CD4-positive, alpha-beta T cell treated with Interleukin-4 for 4 hours (primary cell): ENCODE measurements at regions not wholly inside any gene's neighbourhood (a gene's known extent, or its start where the extent isn't known, plus 50 kb on each side); places are given as distances from the start of the nearest gene placed in this dataset.
"Not testable (repeated sequence)": the region's sequence is repeated elsewhere in the genome, so short reads cannot be mapped to it uniquely, and the experiment has no call there.

ENCODE experiments used
- DNase-seq: peaks from one replicate; pipeline ENCODE4 v3.0.0-alpha.2; 2020

DNA sequence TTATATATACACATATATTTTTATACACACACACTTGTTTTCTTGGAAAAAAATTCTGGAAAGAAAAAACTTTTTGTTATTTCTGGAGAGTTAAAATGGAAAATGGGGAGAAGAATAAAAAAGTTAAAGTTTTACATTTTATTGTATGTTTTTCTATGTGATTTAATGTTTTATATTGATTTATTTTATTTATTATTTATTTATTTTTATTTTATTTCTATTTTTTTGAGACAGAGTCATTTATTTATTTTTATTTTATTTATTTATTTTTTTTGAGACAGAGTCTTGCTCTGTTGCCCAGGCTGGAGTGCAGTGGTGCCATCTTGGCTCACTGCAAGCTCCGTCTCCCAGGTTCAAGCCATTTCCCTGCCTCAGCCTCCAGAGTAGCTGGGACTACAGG is 307.0 kb upstream of the FAM98A start:
- DNase-seq = not testable (repeated sequence)

DNA sequence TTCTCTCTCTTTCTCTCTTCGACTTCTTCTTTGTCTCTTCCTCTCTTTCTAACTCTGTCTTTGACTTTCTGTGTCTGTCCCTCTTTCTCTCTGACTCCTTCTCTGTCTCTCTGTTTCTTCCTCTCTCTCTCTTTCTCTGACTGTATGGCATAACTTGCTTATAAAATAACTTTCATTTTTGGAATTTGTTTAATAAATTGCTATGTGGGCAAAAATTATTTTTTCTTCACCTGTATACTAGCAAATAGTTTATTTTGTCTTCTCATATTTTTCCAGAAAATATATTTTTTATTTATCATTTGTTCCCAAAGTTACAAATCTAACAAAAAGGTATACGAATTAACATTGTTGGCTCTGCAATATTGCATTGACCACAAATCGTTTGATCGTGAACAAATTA is 305.7 kb upstream of the FAM98A start:
- DNase-seq = no peak

DNA sequence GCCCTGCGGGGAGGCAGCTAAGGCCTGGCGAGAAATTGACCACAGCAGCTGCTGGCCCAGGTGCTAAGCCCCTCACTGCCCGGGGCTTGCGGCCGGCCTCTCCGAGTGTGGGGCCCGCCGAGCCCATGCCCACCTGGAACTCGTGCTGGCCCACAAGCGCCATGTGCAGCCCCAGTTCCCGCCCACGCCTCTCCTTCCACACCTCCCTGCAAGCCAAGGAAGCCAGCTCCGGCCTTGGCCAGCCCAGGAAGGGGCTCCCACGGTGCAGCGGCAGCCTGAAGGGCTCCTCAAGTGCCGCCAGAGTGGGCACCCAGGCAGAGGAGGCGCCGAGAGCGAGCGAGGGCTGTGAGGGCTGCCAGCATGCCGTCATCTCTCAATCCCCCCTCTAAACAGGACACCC is 304.6 kb upstream of the FAM98A start:
- DNase-seq = no peak

DNA sequence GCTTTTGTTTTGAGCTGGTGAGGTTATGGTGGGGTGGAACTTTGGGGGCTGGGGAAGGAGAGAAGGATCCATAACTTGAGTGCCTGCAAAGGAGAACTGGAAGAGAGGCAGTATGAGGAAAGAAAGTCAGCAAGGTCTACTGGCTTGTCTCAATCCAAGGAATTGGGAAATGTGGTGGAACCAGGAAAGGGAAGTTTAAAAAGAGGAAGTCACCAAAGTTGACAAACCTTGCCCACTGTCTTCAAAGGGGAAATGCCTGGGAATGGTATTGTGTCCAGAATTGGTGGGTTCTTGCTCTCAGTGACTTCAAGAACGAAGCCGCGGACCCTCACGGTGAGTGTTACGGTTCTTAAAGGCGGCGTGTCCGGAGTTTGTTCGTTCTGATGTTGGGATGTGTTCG is 304.1 kb upstream of the FAM98A start:
- DNase-seq = no peak

DNA sequence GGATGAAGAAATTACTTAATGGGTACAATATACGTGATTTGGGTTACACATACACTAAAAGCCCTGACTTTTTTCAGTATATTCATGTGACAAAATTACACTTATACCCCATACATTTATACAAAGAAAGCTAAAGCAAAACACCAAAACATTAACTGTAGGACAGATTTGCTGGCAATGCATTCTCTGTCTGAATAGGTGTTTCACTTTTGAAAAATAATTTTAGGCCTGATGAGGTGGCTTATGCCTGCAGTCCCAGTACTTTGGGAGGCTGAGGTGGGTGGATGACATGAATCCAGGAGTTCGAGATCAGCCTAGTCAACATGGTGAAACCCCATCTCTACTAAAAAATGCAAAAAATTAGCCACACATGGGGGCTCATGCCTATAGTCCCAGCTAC is 301.5 kb upstream of the FAM98A start:
- DNase-seq = no peak

DNA sequence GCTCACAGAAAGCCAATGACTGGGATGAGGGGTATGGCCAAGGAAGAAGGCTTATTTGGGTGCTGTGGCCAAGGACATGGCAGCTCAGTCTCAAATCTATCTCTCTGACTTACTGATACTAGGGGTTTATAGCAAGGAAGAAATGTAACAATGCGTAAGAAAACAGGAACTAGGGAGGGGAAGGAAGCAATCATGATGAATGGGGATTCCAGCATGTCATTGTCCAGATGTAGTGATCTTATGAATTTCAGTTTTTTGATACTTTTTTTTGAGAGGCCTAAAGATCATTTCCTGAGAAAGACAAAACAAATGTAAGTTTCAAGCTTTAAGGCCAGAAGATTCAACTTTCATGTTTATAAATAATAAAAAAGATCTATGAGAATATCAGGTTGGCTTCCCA is 298.6 kb upstream of the FAM98A start:
- DNase-seq = no peak

DNA sequence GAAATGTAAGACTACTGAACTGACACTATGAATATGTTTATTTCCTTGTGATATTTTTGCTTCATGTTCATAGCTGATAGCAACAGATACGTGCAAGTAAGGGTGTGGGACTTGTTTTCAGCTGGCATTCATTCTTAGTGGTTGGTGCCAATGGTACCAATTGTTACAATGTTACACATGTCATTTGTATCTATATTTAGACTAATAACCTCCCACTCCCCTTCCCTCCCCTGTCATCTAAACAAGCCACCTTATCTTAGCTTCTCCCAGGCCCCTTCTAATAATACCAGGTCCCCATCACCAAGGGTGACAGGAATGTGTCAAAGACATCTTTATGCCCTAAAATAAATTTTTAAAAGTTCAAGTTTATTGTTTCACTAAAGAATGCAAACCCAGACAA is 294.7 kb upstream of the FAM98A start:
- DNase-seq = no peak

DNA sequence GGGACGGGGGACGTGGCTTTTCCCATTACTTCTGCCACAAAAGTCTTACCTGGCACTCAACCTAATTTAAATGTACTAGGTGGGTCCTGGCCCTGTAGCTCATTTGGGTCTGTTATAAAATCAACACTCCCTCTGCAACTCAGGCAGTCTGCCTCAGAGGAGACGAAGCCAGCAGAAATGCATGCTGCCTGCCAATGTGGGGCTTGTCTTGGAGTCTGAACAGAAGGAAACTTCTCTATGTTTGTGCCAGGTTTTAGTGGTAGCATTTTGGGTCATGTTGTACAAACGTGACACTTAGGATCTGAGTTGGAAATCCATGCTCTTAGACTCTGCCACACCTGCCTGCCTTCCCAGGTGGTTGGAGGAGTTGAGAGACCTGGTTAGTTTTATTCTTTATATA is 292.5 kb upstream of the FAM98A start:
- no peak for DNase-seq

DNA sequence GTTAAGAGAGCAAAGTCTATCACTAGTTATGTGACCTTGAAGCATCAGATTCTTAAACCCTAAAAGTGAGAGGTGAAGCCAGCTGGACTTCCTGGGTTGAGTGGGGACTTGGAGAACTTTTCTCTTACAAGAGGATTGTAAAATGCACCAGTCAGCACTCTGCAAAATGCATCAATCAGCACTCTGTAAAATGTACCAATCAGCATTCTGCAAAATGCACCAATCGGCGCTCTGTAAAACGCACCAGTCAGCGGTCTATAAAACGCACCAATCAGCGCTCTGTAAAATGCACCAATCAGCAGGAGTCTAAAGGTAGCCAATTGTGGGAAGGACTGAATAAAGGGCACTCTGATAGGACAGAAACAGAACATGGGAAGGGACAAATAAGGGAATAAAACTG is 291.6 kb upstream of the FAM98A start:
- no peak for DNase-seq

DNA sequence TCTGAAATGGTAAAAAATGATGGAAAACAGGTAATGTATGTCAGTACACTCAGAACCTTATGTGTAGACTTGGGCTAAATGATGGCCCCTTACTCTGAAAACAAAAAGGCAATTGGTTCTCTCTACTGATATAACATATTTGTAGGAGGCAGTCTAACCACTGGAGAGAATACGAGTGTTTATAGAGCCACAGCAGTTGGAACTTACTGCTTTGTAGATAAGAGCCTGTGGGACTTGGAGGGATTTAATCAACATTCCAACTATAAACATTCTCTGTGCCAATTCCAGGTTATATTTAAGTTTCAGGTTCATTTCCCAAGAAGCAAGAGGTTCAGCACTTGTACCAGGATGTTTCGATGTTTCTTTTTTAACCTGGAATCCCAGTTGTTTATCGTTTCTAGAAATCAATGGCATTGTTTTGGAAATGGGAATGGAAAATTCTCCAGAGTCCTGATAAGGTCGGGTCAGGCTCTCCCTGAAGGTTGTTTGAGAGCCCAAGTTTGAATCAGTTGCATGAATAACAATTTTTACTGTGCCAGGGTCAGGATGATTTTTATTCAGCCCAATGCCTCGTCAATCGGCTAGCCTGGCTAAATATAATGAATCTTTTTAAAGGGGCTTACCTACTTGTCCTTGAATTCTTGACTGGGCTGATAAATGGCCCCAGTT is 278.4 kb upstream of the FAM98A start:
- DNase-seq = no peak

DNA sequence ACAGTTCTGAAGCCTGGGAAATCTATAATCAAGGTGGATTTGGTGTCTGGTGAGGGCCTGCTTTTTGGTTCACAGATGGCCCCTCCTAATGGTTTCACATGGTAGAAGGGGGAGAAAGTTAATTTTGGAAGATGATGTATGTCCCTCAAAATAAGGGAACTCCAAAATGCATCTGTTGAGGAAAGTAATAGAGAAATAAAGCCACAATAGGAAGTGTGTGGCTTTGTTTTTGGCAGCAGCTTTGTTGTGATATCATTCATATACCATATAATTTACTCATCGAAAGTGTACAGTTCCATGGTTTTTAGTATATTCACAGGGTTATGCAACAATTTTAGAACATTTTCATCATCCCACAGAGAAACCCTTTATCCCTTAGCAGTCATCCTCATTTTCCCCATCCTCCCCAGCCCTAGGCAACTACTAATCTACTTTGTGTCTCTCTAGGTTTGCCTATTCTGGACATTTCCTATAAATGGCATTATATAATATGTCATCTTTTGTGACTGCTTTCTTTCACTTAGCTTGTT is 274.0 kb upstream of the FAM98A start:
- DNase-seq = no peak

DNA sequence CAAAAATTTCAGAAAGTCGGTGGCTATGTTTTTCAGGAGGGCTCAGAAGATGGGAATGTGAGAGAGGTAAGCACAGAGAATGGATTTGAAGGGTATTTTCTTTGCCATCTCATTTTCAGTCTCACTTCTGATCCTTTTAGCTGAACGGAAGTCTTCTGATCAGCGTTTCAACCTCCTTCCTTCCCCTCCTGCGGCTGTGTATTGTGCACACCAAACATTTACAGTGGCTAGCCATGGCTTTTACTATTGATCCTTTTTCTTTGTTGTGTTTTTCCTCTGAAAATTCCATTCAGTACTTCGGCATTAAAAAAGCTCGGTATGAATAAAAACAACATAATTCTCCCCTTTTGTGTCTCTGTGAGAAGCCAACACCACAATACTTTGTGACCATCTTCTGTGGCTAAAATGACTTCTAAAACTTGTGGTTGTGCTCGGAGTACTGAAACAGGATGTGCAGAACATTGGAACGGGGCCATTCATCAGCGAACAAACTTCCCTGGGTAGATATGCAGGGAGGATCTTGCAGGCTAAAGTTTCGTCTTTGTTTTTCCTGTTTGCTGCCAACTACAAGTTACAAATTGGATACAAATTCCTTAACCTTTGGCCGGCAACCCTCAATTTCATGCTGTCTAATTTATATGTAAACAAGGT is 260.8 kb upstream of the FAM98A start:
- no peak for DNase-seq

DNA sequence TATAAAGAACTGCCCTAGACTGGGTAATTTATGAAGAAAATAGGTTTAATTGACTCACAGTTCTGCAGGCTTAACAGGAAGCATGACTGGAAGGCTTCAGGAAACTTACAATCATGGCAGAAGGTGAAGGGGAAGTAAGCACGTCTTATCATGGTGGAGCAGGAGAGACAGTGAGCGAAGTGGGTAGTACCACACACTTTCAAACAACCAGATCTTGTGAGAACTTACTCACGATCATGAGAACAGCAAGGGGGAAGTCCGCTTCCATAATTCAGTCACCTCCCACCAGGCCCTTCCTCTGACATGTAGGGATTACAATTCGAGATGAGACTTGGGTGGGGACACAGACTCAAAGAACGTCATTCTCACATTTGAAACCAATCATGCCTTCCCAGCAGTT is 260.1 kb upstream of the FAM98A start:
- no peak for DNase-seq

DNA sequence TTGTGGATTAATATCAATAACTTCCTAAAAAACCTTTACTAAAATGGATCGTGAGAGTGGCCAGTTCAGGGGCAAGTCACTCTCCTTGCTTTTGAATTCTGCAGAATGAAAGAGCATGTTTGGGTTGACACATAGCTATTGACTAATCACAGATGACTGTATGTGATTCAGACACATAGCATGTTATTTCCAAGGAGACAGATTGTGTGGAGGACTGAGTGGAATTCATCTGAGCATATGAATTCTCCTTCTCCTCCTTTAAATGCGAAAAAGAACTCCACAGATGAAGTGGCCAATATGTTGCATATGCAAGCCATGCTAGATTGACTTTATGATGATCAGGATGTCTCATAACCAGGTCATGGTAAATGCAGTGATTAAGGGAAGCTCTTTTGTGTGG is 249.4 kb upstream of the FAM98A start:
- no peak for DNase-seq

DNA sequence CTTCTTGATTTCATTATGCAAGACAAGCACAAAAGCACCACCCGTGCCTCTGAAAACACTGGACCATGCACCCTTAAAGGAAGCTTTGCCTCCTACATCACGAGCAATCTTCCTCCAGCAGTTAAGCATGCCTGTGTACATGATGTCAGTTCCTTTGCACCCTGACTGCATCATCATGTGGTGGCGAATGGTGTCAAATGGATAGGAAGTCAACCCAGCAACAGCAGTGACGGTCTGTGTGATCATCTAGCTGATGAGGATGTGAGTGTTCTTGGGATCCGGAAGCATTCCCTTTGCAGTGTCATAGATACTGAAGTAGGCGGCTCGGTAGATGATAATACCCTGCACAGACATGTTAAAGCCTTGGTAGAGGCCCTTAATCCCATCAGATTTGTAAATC is 240.7 kb upstream of the FAM98A start:
- no peak for DNase-seq

DNA sequence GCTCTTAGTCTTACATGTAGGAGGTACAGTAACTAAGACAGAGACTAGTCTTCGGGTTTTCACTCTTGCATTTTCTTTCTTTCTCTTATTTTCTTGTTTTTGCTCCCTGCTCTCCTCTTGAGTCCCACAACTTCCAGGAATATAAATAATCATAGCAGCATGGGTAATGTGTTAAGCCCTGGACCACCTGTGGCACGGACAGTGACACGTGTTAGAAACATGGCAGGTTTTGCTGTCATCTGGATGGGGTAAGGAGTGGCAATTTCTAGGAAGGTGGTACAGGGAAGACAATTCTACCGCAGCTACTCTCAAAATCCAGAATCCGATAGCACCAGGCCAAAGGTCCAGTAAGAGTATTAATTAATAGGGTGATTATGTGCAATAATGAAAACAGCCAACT is 237.5 kb upstream of the FAM98A start:
- DNase-seq = no peak

DNA sequence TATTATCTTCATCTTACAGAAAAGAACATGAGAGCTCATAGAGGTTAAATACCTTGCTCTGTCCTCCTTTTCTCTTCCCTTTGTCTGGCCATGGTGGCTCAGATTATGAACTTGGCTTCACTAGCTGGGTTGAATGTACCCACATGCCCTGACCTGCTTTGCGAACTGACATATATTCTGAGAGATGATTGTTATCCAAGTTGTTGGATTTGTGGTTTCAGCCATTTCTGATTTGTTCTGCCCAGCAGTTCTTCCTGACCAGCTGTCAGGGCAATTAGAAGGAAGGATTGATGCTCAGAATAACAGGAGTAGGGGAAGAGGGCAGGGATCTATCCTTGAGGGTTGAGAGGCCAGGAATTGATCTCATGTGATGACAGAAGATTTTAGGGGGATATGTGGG is 236.8 kb upstream of the FAM98A start:
- DNase-seq = no peak

DNA sequence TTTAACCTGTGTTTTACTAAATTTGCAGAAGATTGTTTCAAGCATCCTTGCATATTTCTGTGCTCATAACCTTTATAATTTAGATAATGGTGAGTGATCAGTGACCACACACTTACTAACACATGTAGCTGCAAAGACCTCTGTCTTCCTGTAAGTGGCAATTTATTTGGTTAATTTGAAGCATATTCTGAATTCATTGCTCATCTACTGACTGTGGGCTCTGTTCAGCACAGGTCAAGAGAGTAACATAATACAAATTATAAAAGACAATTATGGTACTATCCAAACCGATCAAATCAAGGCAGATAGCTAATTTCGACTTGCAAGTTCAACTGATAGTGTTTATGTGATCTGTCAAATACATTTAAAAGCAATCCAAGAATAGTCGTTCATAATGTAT is 223.9 kb upstream of the FAM98A start:
- DNase-seq = no peak

DNA sequence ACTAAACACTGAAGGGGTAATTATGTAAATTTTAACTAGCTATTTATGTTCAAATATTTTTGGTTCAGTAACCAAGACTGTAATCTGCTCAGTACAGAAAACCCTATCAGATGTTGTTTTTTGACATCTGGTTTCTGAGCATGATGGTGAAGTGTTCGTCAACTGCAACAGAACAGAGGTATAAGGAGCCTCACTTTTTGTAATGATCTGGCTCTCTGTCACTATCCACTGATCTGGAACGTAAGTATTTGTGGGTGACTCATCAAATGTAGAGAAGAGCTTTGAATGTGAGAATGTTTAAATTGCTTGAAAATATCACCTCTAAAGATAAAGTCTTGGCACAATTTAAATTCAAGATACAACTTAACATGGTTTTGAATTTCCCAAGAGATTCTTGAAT is 213.6 kb upstream of the FAM98A start:
- DNase-seq = no peak

DNA sequence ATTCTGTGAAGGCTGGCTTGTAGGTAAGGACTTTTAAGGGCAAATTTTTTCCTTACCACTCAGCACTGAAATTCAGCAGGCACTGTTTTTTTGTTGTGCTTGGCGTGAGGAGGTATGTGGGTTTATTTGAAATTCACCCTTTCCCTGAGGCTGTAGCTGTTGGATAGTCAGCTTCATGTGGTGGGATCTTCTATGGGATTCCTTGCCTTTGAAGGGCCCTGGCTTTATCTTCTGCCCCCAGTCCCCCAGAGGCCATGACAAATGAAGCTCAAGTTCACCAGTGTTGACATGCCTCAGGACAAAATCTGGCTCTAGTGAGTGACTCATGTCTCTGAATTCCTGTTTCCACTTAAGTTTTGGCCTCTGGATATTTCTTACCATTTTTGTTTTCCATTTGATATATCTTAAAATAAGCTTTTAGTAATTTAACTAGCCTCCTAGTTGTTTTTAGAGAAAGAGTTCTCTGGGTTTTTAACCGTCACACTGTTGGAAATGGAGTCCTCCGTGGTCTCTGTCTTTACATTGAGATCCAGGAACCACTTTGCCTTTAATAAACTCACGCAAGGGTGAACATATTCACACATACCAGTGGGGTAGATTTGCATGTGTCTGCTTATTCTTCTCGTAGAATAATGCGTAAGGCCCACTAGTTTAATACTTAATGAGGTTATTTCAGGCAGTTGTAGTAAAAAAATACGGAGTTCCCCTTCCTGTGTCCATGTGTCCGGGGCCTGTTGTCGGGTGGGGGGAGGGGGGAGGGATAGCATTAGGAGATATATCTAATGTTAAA is 211.1 kb upstream of the FAM98A start:
- no peak for DNase-seq

DNA sequence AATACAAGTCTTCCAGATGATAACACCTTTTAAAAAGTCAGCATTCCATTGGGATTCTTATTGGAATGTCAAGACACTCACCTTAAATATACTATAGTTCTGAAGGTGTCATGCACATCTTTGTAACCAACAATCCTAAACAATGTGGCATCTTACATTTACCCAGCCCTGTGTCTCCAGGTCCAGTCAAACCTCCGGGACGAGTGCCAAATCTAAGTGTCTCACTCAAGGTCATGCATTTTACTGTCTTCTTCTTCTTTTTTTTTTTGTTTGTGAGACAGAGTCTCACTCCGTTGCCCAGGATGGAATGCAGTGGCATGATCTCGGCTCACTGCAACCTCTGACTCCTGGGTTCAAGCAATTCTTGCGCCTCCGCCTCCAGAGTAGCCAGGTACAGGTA is 206.9 kb upstream of the FAM98A start:
- DNase-seq = no peak

DNA sequence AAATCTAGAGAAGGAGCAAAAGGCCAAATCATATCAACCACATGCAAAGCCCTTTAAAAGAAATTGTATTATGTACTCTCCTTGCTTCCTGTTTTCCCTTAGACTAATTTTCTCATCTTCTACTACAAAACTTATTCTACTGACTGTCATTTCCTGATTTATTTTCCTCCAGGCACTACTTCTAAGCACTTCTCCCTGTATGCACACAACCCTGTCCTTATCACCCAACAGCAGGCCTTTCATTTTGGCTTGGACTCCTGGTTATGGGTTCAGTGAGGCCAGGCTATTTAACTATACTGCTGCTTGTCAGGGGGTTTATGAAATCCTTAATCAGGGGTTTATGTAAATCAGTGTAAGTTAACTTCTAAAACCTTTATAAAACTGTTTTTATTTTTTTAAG is 205.1 kb upstream of the FAM98A start:
- DNase-seq = no peak

DNA sequence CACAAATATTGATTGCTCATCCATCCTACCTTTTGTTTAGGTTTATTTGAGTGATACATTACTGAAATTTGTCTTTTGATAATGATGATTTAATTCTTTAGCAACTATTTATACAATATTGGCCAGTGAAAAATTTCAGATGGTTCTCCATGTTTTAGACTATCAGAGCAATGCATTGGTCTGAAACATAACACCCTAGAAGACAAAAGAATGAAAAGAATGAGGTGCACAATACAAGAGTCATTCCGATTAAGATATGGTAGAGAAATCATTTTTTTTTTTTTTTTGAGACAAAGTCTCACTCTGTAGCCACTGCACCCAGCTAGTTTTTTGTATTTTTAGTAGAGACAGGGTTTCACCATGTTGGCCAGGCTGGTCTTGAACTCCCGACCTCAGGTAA is 197.4 kb upstream of the FAM98A start:
- no peak for DNase-seq

DNA sequence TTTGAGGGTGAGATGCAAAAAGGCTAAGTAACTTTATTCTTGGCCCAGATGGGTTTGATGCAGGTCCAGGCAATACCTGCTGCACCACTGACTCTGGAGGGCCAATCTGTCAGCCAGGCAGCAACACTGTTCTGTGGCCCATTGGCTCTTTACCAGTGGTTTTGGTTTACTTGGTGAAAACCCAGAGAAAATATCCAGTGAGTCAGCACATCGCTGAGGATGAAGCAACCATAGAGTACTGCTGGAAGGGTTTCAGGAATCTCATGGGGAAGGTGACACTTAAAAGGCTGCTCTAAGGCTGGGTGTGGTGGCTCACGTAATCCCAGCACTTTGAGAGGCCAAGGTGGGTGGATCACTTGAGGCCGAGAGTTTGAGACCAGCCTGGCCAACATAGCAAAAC is 192.5 kb upstream of the FAM98A start:
- DNase-seq = no peak
